Activated gamma-delta T cell treated with anti-CD3 and anti-CD28 coated beads, Interleukin-2, amount 50 U/mL, for 16 hours (primary cell): ENCODE measurements at regions not wholly inside any gene's neighbourhood (a gene's known extent, or its start where the extent isn't known, plus 50 kb on each side); places are given as distances from the start of the nearest gene placed in this dataset.

Experiments
- DNase-seq: peaks from one replicate; pipeline ENCODE4 v3.0.0-alpha.2; 2020; ENCODE audit warnings: low read depth

GRCh38 chr1:229033480-229033879 is 237.4 kb upstream of the RAB4A start:
- no peak for DNase-seq

GRCh38 chr1:229034342-229034741 is 236.6 kb upstream of the RAB4A start:
- no peak for DNase-seq

GRCh38 chr1:229035054-229035747 is 235.7 kb upstream of the RAB4A start:
- no peak for DNase-seq

- DNase-seq: no peak
These were observed 235.2 kb upstream of the RAB4A start for GRCh38 chr1:229035748-229036082.

- DNase-seq: no peak
These were observed 233.0 kb upstream of the RAB4A start for GRCh38 chr1:229037806-229038405.

GRCh38 chr1:229040630-229041358 is 230.1 kb upstream of the RAB4A start:
- no peak for DNase-seq

GRCh38 chr1:229041946-229042345 is 229.0 kb upstream of the RAB4A start:
- no peak for DNase-seq

- DNase-seq: no peak
These were observed 228.4 kb upstream of the RAB4A start for GRCh38 chr1:229042482-229042881.

GRCh38 chr1:229043115-229043514 is 227.8 kb upstream of the RAB4A start:
- DNase-seq: no peak

GRCh38 chr1:229046251-229046853 is 224.6 kb upstream of the RAB4A start:
- no peak for DNase-seq

- DNase-seq: no peak
These were observed 223.6 kb upstream of the RAB4A start for GRCh38 chr1:229047161-229047839.

GRCh38 chr1:229047840-229048620 is 222.9 kb upstream of the RAB4A start:
- no peak for DNase-seq

- DNase-seq: no peak
These were observed 222.0 kb upstream of the RAB4A start for GRCh38 chr1:229048896-229049295.

- no peak for DNase-seq
These were observed 214.9 kb upstream of the RAB4A start for GRCh38 chr1:229056046-229056445.

- DNase-seq: no peak
These were observed 212.8 kb upstream of the RAB4A start for GRCh38 chr1:229058111-229058561.

- no peak for DNase-seq
These were observed 212.2 kb upstream of the RAB4A start for GRCh38 chr1:229058729-229059128.

GRCh38 chr1:229059671-229060539 is 211.0 kb upstream of the RAB4A start:
- no peak for DNase-seq

GRCh38 chr1:229062135-229062534 is 208.8 kb upstream of the RAB4A start:
- no peak for DNase-seq

- no peak for DNase-seq
These were observed 207.6 kb upstream of the RAB4A start for GRCh38 chr1:229063154-229063773.
